H9 (cell line): ENCODE measurements at regions not wholly inside any gene's neighbourhood (a gene's known extent, or its start where the extent isn't known, plus 50 kb on each side); places are given as distances from the start of the nearest gene placed in this dataset.

Source experiments
- DNase-seq: peaks from one replicate; pipeline ENCODE4 v3.0.0-alpha.2; 2017
- H2AFZ ChIP-seq: one replicate; pipeline ENCODE4 v1.6.1; 2013; ENCODE audit warnings: mild to moderate bottlenecking, low read length, control low read depth, moderate library complexity
- H2AK5ac ChIP-seq: 2 replicates; pipeline ENCODE4 v1.6.1; 2013; ENCODE audit warnings: low read length, control low read depth, mixed read lengths; ENCODE audit not compliant: insufficient read length
- H2BK120ac ChIP-seq: one replicate; pipeline ENCODE4 v1.6.1; 2013; ENCODE audit warnings: low read depth, mild to moderate bottlenecking, low read length, control low read depth, inconsistent platforms; ENCODE audit not compliant: poor library complexity, severe bottlenecking
- H2BK12ac ChIP-seq: 2 replicates; pipeline ENCODE4 v1.6.1; 2013; ENCODE audit warnings: low read length, control low read depth, mixed read lengths, low read depth; ENCODE audit not compliant: insufficient read length
- H2BK15ac ChIP-seq: 2 replicates; pipeline ENCODE4 v1.6.1; 2013; ENCODE audit warnings: low read depth, low read length, control low read depth
- H2BK20ac ChIP-seq: one replicate; pipeline ENCODE4 v1.6.1; 2013; ENCODE audit warnings: low read depth, mild to moderate bottlenecking, low read length, control low read depth, inconsistent platforms; ENCODE audit not compliant: poor library complexity, severe bottlenecking
- H2BK5ac ChIP-seq: 2 replicates; pipeline ENCODE4 v1.6.1; 2013; ENCODE audit warnings: low read length, control low read depth, mixed read lengths; ENCODE audit not compliant: insufficient read length
- H3K14ac ChIP-seq: 2 replicates; pipeline ENCODE4 v1.6.1; 2013; ENCODE audit warnings: low read length, control low read depth; ENCODE audit not compliant: insufficient read depth
- H3K18ac ChIP-seq: 2 replicates; pipeline ENCODE4 v1.6.1; 2013; ENCODE audit warnings: low read depth, mild to moderate bottlenecking, mixed read lengths, low read length, control low read depth; ENCODE audit not compliant: insufficient read length
- H3K23ac ChIP-seq: 2 replicates; pipeline ENCODE4 v1.6.1; 2013; ENCODE audit warnings: low read length, control low read depth, mixed read lengths, low read depth; ENCODE audit not compliant: insufficient read length
- H3K23me2 ChIP-seq: 2 replicates; pipeline ENCODE4 v1.6.1; 2013; ENCODE audit warnings: low read depth, mild to moderate bottlenecking, mixed read lengths, low read length, control low read depth; ENCODE audit not compliant: insufficient read length, poor library complexity, severe bottlenecking
- H3K27ac ChIP-seq: 2 replicates; pipeline ENCODE4 v1.5.1; 2013; ENCODE audit warnings: low read length, control low read depth, mixed read lengths, low read depth; ENCODE audit not compliant: insufficient read length
- H3K27me3 ChIP-seq: 2 replicates; pipeline ENCODE4 v1.6.1; 2013; ENCODE audit warnings: low read length, control low read depth, inconsistent platforms; ENCODE audit not compliant: insufficient read depth
- H3K4ac ChIP-seq: 2 replicates; pipeline ENCODE4 v1.6.1; 2013; ENCODE audit warnings: low read depth, mild to moderate bottlenecking, control low read depth, inconsistent platforms, low read length, moderate library complexity
- H3K4me1 ChIP-seq: 2 replicates; pipeline ENCODE4 v1.6.1; 2013; ENCODE audit warnings: low read length, control low read depth, inconsistent platforms; ENCODE audit not compliant: insufficient read depth
- H3K4me2 ChIP-seq: 2 replicates; pipeline ENCODE4 v1.6.1; 2013; ENCODE audit warnings: low read length, control low read depth, mixed read lengths; ENCODE audit not compliant: insufficient read length, insufficient read depth
- H3K56ac ChIP-seq: 2 replicates; pipeline ENCODE4 v1.6.1; 2013; ENCODE audit warnings: low read depth, mild to moderate bottlenecking, mixed read lengths, low read length, control low read depth; ENCODE audit not compliant: insufficient read length
- H3K79me1 ChIP-seq: 2 replicates; pipeline ENCODE4 v1.6.1; 2013; ENCODE audit warnings: low read depth, mild to moderate bottlenecking, moderate library complexity, low read length, control low read depth, inconsistent platforms; ENCODE audit not compliant: insufficient read depth, poor library complexity, severe bottlenecking
- H3K79me2 ChIP-seq: 2 replicates; pipeline ENCODE4 v1.6.1; 2013; ENCODE audit warnings: low read length, control low read depth, inconsistent platforms; ENCODE audit not compliant: insufficient read depth
- H3K9ac ChIP-seq: 2 replicates; pipeline ENCODE4 v1.6.1; 2013; ENCODE audit warnings: low read length, control low read depth, mixed read lengths; ENCODE audit not compliant: insufficient read length; ENCODE audit errors: extremely low read depth
- H3K9me3 ChIP-seq: one replicate; pipeline ENCODE4 v1.6.1; 2013; ENCODE audit warnings: low read depth, low read length, inconsistent platforms; ENCODE audit not compliant: control insufficient read depth
- H3T11ph ChIP-seq: one replicate; pipeline ENCODE4 v1.6.1; 2013; ENCODE audit warnings: mild to moderate bottlenecking, low read length, control low read depth, inconsistent platforms
- H4K20me1 ChIP-seq: one replicate; pipeline ENCODE4 v1.6.1; 2013; ENCODE audit not compliant: control insufficient read depth, insufficient read length, insufficient read depth
- H4K5ac ChIP-seq: 2 replicates; pipeline ENCODE4 v1.6.1; 2013; ENCODE audit warnings: low read depth, mild to moderate bottlenecking, mixed read lengths, low read length, control low read depth; ENCODE audit not compliant: insufficient read length
- H4K8ac ChIP-seq: replicated peaks from 2 replicates; pipeline ENCODE4 v1.6.1; 2013; ENCODE audit warnings: low read length, control low read depth, mixed read lengths, low read depth; ENCODE audit not compliant: insufficient read length
- H4K91ac ChIP-seq: 2 replicates; pipeline ENCODE4 v1.6.1; 2013; ENCODE audit warnings: low read depth, mild to moderate bottlenecking, moderate library complexity, mixed read lengths, low read length, control low read depth; ENCODE audit not compliant: insufficient read length
- H3K27ac Mint-ChIP-seq, 3 experiments: 2 replicates in 2 of 3; 3 replicates in 1 of 3; pipeline ENCODE4 v1.8.0; 2020 to 2021; ENCODE audit warnings: mixed read lengths in 3 of 3, mild to moderate bottlenecking in 1 of 3, moderate library complexity in 1 of 3
- H3K27me3 Mint-ChIP-seq: 2 replicates; pipeline ENCODE4 v1.8.0; 2021; ENCODE audit warnings: low read depth, mild to moderate bottlenecking, moderate library complexity, mixed read lengths
- H3K36me3 Mint-ChIP-seq, 3 experiments: 2 replicates in 2 of 3; 3 replicates in 1 of 3; pipeline ENCODE4 v1.8.0; 2020 to 2021; ENCODE audit warnings: low read depth in 3 of 3, mixed read lengths in 3 of 3; ENCODE audit not compliant: insufficient read depth in 1 of 3
- H3K4me1 Mint-ChIP-seq, 2 experiments: 2 replicates each; pipeline ENCODE4 v1.8.0; 2020; ENCODE audit warnings: mixed read lengths in 2 of 2
- H3K4me3 Mint-ChIP-seq, 2 experiments: 2 replicates in 1 of 2; 3 replicates in 1 of 2; pipeline ENCODE4 v1.8.0; 2020 to 2021; ENCODE audit warnings: mild to moderate bottlenecking in 2 of 2, mixed read lengths in 2 of 2, moderate library complexity in 1 of 2
- H3K9me3 Mint-ChIP-seq, 2 experiments: 2 replicates in 1 of 2; 3 replicates in 1 of 2; pipeline ENCODE4 v1.8.0; 2020; ENCODE audit warnings: mild to moderate bottlenecking in 2 of 2, mixed read lengths in 2 of 2, moderate library complexity in 1 of 2
- WGBS: extraction: QIAGEN DNeasy Blood & Tissue Kit; methylation state at CpG from one replicate; pipeline ENCODE4 v1.1.7; 2013; ENCODE audit warnings: missing lambda C conversion rate, low lambda C conversion rate, mixed read lengths; ENCODE audit not compliant: insufficient read length; ENCODE audit errors: extremely low coverage; 5-methylcytosine and 5-hydroxymethylcytosine counted together
- TF ChIP-seq, protein P1 (sequence below): fragments of 200-600 bp; sonication (generic); conservative IDR thresholded peaks from 3 replicates; pipeline ENCODE4 v1.8.0; 2021; ENCODE audit warnings: antibody characterized with exemption, mild to moderate bottlenecking

DNA sequence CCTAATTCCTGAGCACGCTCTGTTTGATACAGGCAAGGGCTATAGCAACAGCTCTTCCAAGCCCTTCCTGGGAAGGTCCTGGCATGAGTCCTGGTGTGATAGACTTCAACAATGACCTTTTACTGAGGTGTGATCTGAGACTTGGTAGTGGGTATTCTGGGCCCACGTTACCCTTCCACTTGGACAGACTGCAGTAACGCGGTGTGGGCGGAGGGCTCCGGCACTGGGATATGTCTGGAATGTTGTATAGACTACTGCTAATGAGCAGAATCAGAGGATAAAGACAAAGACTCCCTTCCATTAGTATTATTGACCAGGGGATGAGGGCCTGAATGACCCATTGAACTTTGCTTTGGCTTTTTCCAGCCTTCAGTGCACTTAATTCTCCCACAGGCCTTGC lies 262.3 kb downstream of the RWDD3 start:
- Histone ChIP-seq H4K5ac (no peak overlapping the region), H4K8ac (no peak overlapping the region), H2AFZ (no peak overlapping the region), H2BK120ac (no peak overlapping the region), H3K56ac (no peak overlapping the region), H2BK20ac (no peak overlapping the region), H3K23me2 (no peaks in the 10 kb centered on the region), H3K4me2 (no peak overlapping the region), H2BK12ac (no peak overlapping the region), H2BK15ac (no peak overlapping the region), H3K4me1 (peaks cover 5% of the 10 kb centered on the region), H3K23ac (no peak overlapping the region), H3K27ac (no peak overlapping the region), H3K9me3 (no peaks in the 10 kb centered on the region), H4K20me1 (no peaks in the 10 kb centered on the region), H3T11ph (no peak overlapping the region), H2AK5ac (no peak overlapping the region), H3K79me1 (no peaks in the 10 kb centered on the region), H3K9ac (no peak overlapping the region), H3K14ac (no peak overlapping the region), H3K79me2 (no peaks in the 10 kb centered on the region; the same call in 1 of the 2 replicates), H3K18ac (no peak overlapping the region), H3K4ac (no peak overlapping the region), H2BK5ac (no peak overlapping the region), H4K91ac (no peak overlapping the region), H3K27me3 (no peaks in the 10 kb centered on the region)
- H3K36me3 Mint-ChIP-seq = no peaks in the 10 kb centered on the region
- TF ChIP-seq, protein P1, sequence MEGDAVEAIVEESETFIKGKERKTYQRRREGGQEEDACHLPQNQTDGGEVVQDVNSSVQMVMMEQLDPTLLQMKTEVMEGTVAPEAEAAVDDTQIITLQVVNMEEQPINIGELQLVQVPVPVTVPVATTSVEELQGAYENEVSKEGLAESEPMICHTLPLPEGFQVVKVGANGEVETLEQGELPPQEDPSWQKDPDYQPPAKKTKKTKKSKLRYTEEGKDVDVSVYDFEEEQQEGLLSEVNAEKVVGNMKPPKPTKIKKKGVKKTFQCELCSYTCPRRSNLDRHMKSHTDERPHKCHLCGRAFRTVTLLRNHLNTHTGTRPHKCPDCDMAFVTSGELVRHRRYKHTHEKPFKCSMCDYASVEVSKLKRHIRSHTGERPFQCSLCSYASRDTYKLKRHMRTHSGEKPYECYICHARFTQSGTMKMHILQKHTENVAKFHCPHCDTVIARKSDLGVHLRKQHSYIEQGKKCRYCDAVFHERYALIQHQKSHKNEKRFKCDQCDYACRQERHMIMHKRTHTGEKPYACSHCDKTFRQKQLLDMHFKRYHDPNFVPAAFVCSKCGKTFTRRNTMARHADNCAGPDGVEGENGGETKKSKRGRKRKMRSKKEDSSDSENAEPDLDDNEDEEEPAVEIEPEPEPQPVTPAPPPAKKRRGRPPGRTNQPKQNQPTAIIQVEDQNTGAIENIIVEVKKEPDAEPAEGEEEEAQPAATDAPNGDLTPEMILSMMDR = no peak
- no peaks in the 10 kb centered on the region for H3K27me3 Mint-ChIP-seq
- H3K4me3 Mint-ChIP-seq = no peak overlapping the region
- no peak for DNase-seq
- peaks cover 6 to 11% of the 10 kb centered on the region in 2 experiments for H3K4me1 Mint-ChIP-seq
- no peak overlapping the region for H3K27ac Mint-ChIP-seq
- no CpG with 5 or more reads among the region's 6 CpGs for WGBS
- H3K9me3 Mint-ChIP-seq = no peaks in the 10 kb centered on the region
